ENCODE measurements at regions not wholly inside any gene's neighbourhood (a gene's known extent, or its start where the extent isn't known, plus 50 kb on each side); places are given as distances from the start of the nearest gene placed in this dataset.
A peak's percentile ranks its signal among the peaks of the same experiment; 100 is the strongest.
"Not testable (repeated sequence)": the region's sequence is repeated elsewhere in the genome, so short reads cannot be mapped to it uniquely, and the experiment has no call there.

DNA sequence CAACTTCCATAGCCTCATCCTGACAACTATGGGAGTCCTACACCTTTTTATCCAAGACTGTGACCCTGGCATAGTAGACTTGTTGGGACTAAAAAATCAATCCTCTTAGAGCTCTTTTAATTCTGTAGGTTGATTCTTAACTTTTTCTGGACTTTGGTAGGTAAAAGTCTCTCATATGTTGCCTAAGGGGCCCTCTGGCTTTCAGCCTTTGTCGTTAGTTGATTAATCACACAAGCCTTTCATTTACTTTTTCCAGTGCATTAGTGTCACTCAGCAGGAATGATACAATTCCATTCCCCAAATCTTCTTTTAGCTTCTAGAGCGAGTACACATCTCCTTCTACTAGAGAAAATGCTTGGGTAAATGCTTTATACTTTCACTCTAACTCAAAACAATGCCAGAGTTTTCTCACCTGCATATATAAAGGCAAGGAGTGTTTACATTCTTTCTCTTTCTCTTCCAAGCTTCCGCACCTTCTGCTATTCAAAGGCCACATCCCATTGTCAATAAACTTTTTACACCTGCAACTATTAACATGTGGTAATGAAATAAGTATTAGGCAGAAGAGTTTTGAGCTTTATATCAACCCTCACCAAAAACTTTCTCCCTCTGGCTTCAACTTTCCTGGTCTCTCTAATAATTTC, 516.6 kb downstream of the FAM181B start:
- DNase-seq (ENCODE audit: low read depth, low spot score): no peak

- DNase-seq (ENCODE audit: low read depth, low spot score): no peak
These were observed 523.7 kb downstream of the FAM181B start for GRCh38 chr11:82210011-82210410.

GRCh38 chr11:82195283-82195682, 538.4 kb downstream of the FAM181B start:
- no peak for DNase-seq (ENCODE audit: low read depth, low spot score)

DNA sequence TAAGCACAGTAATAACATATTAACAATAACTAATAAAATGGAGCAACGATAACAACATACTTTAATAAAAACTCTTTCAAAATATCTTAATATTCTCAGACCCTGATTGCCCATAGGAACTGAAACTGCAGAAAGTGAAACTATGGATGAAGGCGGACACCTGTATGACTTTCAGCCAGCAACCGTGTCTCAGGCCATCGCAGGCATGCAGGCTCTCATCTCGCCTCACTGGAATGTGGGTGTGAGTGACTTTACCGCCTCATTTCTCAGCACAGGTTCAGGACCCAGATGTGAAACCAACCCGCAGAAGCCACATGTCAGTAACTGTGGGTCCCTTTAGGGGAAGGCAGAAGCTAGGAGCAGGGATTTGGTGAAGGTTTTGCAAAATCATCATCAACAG, 539.1 kb downstream of the FAM181B start:
- DNase-seq (ENCODE audit: low read depth, low spot score): no peak

GRCh38 chr11:82191695-82192094, 542.0 kb downstream of the FAM181B start:
- DNase-seq (ENCODE audit: low read depth, low spot score): no peak

GRCh38 chr11:82185925-82186324, 547.7 kb downstream of the FAM181B start:
- no peak for DNase-seq (ENCODE audit: low read depth, low spot score)

DNA sequence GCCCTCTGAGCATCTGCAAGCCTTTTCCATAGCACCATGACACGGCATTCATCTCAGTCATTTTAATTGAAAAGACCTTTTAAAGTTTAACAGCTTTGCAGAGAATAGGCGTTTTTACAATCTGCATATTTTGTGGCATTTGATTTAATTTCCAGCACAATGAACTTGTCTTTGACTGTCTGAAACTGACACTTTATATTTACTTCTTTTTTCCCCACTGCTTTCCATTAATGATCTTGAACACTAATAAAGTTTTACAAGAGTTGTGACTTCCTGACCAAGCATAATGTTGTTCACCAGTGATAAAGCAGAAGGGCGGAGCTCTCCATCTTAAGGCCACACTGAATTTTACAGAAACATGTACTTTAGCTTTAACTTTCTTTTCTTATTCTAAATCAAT, 548.7 kb downstream of the FAM181B start:
- DNase-seq (ENCODE audit: low read depth, low spot score): no peak

GRCh38 chr11:82183346-82183745, 550.3 kb downstream of the FAM181B start:
- DNase-seq (ENCODE audit: low read depth, low spot score): no peak

DNA sequence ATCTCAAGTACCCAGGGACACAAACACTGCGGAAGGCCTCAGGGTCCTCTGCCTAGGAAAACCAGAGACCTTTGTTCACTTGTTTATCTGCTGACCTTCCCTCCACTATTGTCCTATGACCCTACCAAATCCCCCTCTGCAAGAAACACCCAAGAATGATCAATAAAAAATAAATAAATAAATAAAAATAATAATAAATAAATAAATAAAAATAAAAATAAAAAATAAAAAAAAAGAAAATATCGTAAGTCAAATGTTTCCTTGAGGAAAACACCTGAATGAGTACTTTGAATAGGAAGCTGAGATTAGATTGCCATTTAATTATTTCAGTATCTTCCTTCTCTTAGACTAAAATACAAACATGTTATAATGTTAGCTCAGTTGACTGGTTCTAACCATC, 551.0 kb downstream of the FAM181B start:
- not testable (repeated sequence) for DNase-seq (ENCODE audit: low read depth, low spot score)

- not testable (repeated sequence) for DNase-seq (ENCODE audit: low read depth, low spot score)
These were observed 551.9 kb downstream of the FAM181B start for GRCh38 chr11:82181796-82182195.

DNA sequence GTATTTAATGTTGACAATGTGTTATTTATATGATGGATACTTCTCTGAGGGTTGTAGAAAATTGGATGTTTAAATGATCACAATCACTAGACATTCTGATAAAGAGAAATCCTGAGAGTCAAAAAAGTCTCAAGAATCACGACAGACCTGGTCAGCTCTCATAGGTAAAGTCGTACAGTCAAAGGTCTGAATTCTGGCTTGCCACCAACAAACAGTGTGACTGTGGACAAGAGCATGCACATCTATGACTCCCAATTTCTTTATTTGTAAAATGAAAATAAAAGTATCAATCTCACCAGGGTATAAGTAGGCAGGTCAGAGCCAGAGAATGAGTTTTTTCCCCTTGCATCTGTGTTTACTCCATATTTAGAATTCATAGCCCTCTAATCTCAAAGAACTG, 556.7 kb downstream of the FAM181B start:
- DNase-seq (ENCODE audit: low read depth, low spot score): no peak

GRCh38 chr11:82176365-82176764, 557.3 kb downstream of the FAM181B start:
- no peak for DNase-seq (ENCODE audit: low read depth, low spot score)

GRCh38 chr11:82174610-82175009, 559.1 kb downstream of the FAM181B start:
- peak; percentile 15 for DNase-seq (ENCODE audit: low read depth, low spot score)

- no peak for DNase-seq (ENCODE audit: low read depth, low spot score)
These were observed 586.9 kb downstream of the FAM181B start for GRCh38 chr11:82146789-82147188.

GRCh38 chr11:82118946-82119345, 614.7 kb downstream of the FAM181B start:
- DNase-seq (ENCODE audit: low read depth, low spot score): no peak

GRCh38 chr11:82117362-82117761, 616.3 kb downstream of the FAM181B start:
- DNase-seq (ENCODE audit: low read depth, low spot score): no peak

DNA sequence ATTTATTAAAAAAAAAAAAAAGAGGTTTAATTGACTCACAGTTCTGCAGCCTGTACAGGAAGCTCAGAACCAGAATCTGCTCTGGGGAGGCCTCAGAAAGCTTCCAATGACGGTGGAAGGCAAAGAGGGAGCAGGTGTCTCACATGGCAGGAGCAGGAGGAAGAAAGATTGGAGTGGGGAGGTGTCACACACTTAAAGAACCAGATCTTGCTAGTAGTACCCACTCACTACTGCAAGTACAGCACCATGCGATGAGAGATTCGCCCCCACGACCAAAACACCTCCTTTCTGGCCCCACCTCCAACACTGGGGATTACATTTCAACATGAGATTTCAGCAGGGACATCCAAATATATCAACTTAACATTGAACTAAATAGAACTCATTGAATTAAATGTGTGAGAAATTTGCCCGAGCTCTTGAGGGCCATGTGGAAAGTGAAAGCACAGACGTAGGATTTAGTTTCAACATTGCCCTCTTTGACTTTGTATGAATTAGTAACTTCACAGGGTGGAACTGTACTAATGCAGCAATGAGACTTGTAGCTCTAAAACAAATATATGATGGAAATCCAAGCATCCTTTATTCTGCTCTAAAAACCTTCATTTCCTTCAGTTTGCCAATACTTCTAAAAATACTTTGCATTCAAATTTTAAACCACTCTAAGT, 628.2 kb downstream of the FAM181B start:
- DNase-seq (ENCODE audit: low read depth, low spot score): no peak

GRCh38 chr11:82092904-82093303, 640.8 kb downstream of the FAM181B start:
- no peak for DNase-seq (ENCODE audit: low read depth, low spot score)

DNA sequence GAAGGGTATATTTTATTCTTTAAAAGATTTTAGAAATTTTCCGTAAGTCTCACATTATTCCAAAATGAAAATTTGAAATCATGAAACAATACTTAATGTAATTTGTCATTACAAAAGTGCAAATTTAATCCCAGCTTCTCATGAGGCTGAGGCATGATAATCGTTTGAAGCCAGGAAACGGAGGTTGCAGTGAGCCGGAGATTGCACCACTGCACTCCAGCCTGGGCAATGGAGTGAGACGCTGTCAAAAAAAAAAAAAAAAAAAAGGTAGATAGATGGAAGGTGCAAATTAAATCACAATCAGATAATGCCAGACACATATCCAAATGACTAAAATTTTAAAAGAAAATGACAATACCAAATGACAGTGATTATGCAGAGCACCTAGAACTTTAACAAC, 644.2 kb downstream of the FAM181B start:
- DNase-seq (ENCODE audit: low read depth, low spot score): no peak

DNA sequence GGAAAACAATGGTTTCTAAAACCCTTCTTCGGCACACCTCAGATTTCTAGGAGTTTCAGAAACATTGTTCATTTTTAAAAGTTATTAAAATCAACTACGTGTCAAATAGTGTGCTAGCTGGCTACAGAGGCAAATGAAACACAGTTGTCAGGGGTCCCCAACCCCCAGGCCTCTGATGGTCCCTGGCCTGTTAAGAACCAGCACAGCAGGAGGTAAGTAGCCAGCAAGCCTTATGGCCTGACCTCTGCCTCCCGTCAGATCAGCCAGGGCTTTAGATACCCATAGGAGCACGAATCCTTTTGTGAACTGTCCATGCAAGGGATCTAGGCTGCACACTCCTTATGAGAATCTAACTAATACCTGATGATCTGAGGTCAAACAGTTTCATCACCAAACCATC, 648.2 kb downstream of the FAM181B start:
- no peak for DNase-seq (ENCODE audit: low read depth, low spot score)

DNA sequence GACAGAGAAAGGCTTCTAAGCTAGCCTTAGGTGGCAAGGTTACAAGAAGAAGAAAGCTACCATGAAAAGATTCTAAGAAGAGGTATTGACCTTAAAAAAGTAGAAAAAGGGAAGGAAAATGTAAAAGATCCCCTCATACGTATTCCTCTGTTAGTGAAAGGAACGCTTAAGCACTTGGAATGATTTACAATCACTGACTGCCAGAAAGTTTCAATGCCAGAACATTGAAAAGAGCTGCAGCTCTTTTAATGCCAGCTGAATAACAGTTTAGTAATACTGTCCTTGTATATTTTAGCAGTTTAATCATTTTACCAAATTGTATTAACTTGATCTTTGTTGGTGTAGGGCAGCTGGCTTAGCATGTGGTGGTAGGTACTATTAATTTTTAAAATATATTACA, 650.7 kb downstream of the FAM181B start:
- DNase-seq (ENCODE audit: low read depth, low spot score): no peak

DNA sequence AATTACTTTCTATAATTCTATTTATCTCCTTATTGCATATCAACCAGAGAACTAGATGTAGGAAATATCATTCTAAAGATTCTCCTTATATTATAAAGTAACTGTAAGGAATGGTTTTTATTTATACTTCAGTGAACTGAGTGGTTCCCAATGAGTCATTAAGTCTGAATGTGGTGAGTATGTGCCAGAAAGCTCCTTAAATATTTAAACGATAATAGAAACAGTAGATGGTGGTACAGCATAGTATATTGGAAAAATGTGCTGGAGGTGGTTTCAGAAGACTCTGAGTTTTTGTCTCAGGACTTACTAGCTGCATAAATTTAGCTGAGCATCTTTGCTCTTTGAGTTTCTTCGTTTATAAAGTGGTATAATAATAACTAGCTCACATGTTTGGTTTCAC, 653.5 kb downstream of the FAM181B start:
- no peak for DNase-seq (ENCODE audit: low read depth, low spot score)

DNA sequence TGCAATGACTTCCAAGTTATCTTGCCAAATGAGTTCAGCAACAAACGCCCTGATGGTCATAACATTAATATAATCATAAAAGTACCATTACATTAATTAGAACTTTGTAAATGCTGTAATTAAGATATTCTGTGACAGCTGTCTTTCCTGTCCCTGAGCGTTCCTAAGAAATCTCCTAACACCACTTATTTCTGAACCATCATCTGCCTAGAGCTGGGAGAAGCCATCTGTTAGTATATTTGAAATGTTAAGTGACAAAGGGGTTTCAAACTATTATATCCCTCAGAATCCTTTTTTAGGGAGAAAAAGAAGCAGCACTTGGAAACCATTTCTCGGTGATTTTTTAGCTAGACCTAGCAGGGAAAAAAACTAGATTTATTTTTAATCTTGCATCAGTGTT, 657.5 kb downstream of the FAM181B start:
- no peak for DNase-seq (ENCODE audit: low read depth, low spot score)

DNA sequence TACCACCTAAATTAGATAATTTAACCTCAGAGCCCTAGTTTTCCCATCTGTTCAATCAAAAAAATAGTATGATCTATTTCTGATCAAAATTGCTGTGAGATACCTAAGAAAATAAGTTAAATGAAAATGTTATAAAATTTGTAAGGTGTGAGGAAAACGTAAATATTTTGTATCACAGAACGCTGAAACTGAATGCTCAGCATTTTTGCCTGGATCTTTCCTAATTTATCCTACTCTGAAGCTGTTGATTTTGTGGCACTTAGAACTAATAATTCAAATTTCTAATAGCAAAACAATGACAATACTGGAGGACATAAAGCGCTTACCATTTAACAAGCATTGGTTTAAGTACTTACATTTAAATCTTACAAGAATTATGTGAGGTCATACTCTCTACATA, 674.2 kb downstream of the FAM181B start:
- no peak for DNase-seq (ENCODE audit: low read depth, low spot score)
